ENCODE measurements at regions not wholly inside any gene's neighbourhood (a gene's known extent, or its start where the extent isn't known, plus 50 kb on each side); places are given as distances from the start of the nearest gene placed in this dataset.

GRCh38 chr6:14697427-14697826 lies 548.4 kb upstream of the JARID2 start:
- ChIA-PET POLR2A (no interaction called here), CTCF (interaction anchor here (1.1 to 1.3 kb wide), 2 partner anchors 14 to 78 kb away, joined by 3 to 4 read pairs; no protein-coding TSS in a partner anchor)
- Histone ChIP-seq H2AFZ (ENCODE audit: low read depth) (no peak overlapping the region), H3K9ac (no peak overlapping the region), H4K20me1 (ENCODE audit: insufficient read depth) (no peaks in the 10 kb centered on the region), H3K27ac (ENCODE audit: low read depth in 2 of 2, low read length in 1 of 2) (no peak overlapping the region), H3K9me2 (no peaks in the 10 kb centered on the region), H3K27me3 (ENCODE audit: insufficient read depth) (no peaks in the 10 kb centered on the region), H3F3A (replicated peaks; ENCODE audit: insufficient read depth) (no peaks in the 10 kb centered on the region), H3K4me2 (no peak overlapping the region), H3K79me2 (ENCODE audit: insufficient read depth) (no peaks in the 10 kb centered on the region), H3K4me1 (ENCODE audit: control insufficient read depth in 1 of 2, insufficient read depth in 2 of 2, low read depth in 1 of 2, low read length in 1 of 2) (peaks cover 0 to 16% of the 10 kb centered on the region in 2 experiments; a peak in 2 of 4 replicates), H3K36me3 (replicated peaks in 1 of 2; ENCODE audit: control insufficient read depth in 1 of 2, insufficient read depth in 2 of 2, low read length in 1 of 2) (no peaks in the 10 kb centered on the region), H3K4me3 (ENCODE audit: low read depth in 2 of 2, low read length in 1 of 2) (no peak overlapping the region), H3K9me3 (no peaks in the 10 kb centered on the region)
- no peak for DNase-seq
- TF ChIP-seq RCOR1 (IDR thresholded peaks at IDR 0.05; ENCODE audit: low read length) (no peak), FOXM1 (IDR thresholded peaks at IDR 0.05; ENCODE audit: low read depth) (no peak), MEF2A (IDR thresholded peaks at IDR 0.05; ENCODE audit: borderline replicate concordance, low read depth) (no peak), FOXJ3 (CRISPR knock-in tag; IDR thresholded peaks at IDR 0.05) (no peak), MAX (IDR thresholded peaks at IDR 0.05; ENCODE audit: low read depth) (no peak), ZBTB33 (IDR thresholded peaks at IDR 0.05; ENCODE audit: borderline replicate concordance, low read depth) (no peak), USF2 (IDR thresholded peaks at IDR 0.05; ENCODE audit: borderline replicate concordance, low read depth, low read length) (no peak), TAF1 (IDR thresholded peaks at IDR 0.05; ENCODE audit: borderline replicate concordance, low read depth, low read length) (no peak), RAD21 (IDR thresholded peaks at IDR 0.05; ENCODE audit: low read length) (no peak), NFIC (IDR thresholded peaks at IDR 0.05; ENCODE audit: borderline replicate concordance) (no peak), IRF3 (IDR thresholded peaks at IDR 0.05; ENCODE audit: low read depth, low read length) (no peak), TEAD4 (IDR thresholded peaks at IDR 0.05; ENCODE audit: borderline replicate concordance, insufficient read depth) (no peak), CTCF (IDR thresholded peaks at IDR 0.05) (no peak), REST (IDR thresholded peaks at IDR 0.05; ENCODE audit: low read depth, low read length) (no peak), EP300 (IDR thresholded peaks at IDR 0.05; ENCODE audit: borderline replicate concordance in 1 of 2, low read depth in 1 of 2, low read length in 1 of 2) (no peak), RXRA (IDR thresholded peaks at IDR 0.05; ENCODE audit: borderline replicate concordance, low read depth) (no peak), NRF1 (IDR thresholded peaks at IDR 0.05; ENCODE audit: low read depth, low read length) (no peak), GABPA (IDR thresholded peaks at IDR 0.05; ENCODE audit: low read depth) (no peak), EZH2phosphoT487 (IDR thresholded peaks at IDR 0.05; ENCODE audit: borderline replicate concordance, low read depth) (no peak), SMC3 (IDR thresholded peaks at IDR 0.05; ENCODE audit: low read depth, low read length) (no peak)
- WGBS (ENCODE audit: low lambda C conversion rate), result 78% methylated on average over 2 of the region's 2 CpGs

All from SK-N-SH (cell line).